ENCODE measurements at regions not wholly inside any gene's neighbourhood (a gene's known extent, or its start where the extent isn't known, plus 50 kb on each side); places are given as distances from the start of the nearest gene placed in this dataset.

DNA sequence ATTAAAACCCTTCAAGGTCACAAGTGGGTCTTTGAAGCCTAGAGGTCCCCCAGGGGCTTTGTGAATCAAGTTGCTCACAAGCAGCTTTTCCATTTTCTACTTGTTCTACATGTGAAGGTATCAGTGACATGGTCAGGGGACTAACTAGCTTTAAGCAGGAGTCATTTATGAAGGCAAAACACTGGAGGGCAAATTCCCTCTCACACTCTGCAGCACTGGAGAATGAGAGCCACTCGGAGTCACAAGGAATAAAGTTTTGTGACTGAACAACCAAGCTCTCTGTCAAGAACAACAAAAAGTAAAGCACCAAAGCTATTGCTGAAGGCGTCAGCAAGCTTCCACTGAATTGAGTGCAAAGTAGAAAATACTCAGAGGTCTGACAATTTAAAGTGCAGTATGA, 609.0 kb downstream of the EDEM1 start:
- DNase-seq (no peak), ATAC-seq (no peak)
- H3K27ac ChIP-seq: no peak overlapping the region
- no peaks in the 10 kb centered on the region for H3K4me1 ChIP-seq
- H3K9me3 ChIP-seq: no peaks in the 10 kb centered on the region
- H3K36me3 ChIP-seq: no peaks in the 10 kb centered on the region
- TF ChIP-seq POLR2A (IDR thresholded peaks at IDR 0.05): no peak
- TF ChIP-seq, protein P1, sequence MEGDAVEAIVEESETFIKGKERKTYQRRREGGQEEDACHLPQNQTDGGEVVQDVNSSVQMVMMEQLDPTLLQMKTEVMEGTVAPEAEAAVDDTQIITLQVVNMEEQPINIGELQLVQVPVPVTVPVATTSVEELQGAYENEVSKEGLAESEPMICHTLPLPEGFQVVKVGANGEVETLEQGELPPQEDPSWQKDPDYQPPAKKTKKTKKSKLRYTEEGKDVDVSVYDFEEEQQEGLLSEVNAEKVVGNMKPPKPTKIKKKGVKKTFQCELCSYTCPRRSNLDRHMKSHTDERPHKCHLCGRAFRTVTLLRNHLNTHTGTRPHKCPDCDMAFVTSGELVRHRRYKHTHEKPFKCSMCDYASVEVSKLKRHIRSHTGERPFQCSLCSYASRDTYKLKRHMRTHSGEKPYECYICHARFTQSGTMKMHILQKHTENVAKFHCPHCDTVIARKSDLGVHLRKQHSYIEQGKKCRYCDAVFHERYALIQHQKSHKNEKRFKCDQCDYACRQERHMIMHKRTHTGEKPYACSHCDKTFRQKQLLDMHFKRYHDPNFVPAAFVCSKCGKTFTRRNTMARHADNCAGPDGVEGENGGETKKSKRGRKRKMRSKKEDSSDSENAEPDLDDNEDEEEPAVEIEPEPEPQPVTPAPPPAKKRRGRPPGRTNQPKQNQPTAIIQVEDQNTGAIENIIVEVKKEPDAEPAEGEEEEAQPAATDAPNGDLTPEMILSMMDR (IDR thresholded peaks at IDR 0.05): no peak
- no peak overlapping the region for H3K4me3 ChIP-seq
- H3K27me3 ChIP-seq: no peaks in the 10 kb centered on the region
- intact Hi-C loops (cut with DNase I): no loop called here
- WGBS, 4 donors: 64 to 71% (median 67%) methylated on average over 2 of the region's 2 CpGs

DNA sequence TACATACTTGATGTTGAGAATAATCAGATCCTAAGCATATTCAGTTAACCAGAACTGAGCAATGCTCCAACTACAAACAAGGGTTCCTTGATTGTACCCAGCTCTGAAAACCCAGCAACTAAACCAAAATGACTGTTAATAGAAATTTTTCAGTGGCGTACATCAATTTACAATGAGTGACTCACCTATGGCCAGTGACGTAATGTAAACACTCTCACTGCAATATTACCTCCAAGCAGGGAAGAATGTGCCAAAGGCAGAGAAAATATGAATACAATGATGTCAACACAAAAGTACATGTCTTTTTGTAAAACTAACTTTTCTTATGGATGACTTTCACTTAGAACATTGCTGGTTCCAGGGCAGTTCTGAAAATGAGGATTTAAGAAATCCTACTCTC, 611.3 kb downstream of the EDEM1 start:
- no peak overlapping the region for H3K27ac ChIP-seq
- H3K4me1 ChIP-seq: no peaks in the 10 kb centered on the region
- 85 to 94% (median 88%) methylated on average over 2 of the region's 2 CpGs for WGBS, 4 donors
- H3K27me3 ChIP-seq: no peaks in the 10 kb centered on the region
- TF ChIP-seq, protein P1 (IDR thresholded peaks at IDR 0.05): no peak
- TF ChIP-seq POLR2A (IDR thresholded peaks at IDR 0.05): no peak
- H3K36me3 ChIP-seq: no peaks in the 10 kb centered on the region
- no peaks in the 10 kb centered on the region for H3K9me3 ChIP-seq
- DNase-seq: no peak
- intact Hi-C loops (cut with DNase I): no loop called here
- ATAC-seq: no peak
- no peak overlapping the region for H3K4me3 ChIP-seq

DNA sequence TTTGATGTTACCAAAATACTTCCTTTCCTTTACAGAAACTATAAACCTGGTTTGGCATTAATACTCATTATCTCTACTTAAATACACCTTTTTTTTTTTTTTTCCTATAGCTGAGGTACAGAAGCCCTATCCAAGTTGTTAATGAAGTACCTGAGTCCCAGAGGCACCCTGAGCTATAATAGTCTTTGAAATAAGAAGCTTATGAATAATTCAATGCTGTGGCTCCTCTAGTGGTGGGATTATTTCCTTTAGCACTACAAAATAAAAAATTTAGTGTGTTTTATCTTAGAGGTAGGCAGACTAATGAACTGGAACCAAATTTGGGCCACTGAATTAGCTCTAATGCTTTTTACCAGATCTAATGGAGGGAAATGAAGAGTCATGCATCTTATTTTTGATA, 611.9 kb downstream of the EDEM1 start:
- no peak overlapping the region for H3K27ac ChIP-seq
- no peaks in the 10 kb centered on the region for H3K36me3 ChIP-seq
- no peak for ATAC-seq
- no peaks in the 10 kb centered on the region for H3K9me3 ChIP-seq
- intact Hi-C loops (cut with DNase I): no loop called here
- H3K4me3 ChIP-seq: no peak overlapping the region
- no peaks in the 10 kb centered on the region for H3K27me3 ChIP-seq
- TF ChIP-seq POLR2A (IDR thresholded peaks at IDR 0.05): no peak
- TF ChIP-seq, protein P1 (IDR thresholded peaks at IDR 0.05): no peak
- no peak for DNase-seq
- no peaks in the 10 kb centered on the region for H3K4me1 ChIP-seq

GRCh38 chr3:5800965-5801364, 613.5 kb downstream of the EDEM1 start:
- no peak overlapping the region for H3K27ac ChIP-seq
- H3K36me3 ChIP-seq: no peaks in the 10 kb centered on the region
- H3K9me3 ChIP-seq: no peaks in the 10 kb centered on the region
- no peak overlapping the region for H3K4me3 ChIP-seq
- no peaks in the 10 kb centered on the region for H3K27me3 ChIP-seq
- TF ChIP-seq, protein P1 (IDR thresholded peaks at IDR 0.05): no peak
- TF ChIP-seq POLR2A (IDR thresholded peaks at IDR 0.05): no peak
- no peaks in the 10 kb centered on the region for H3K4me1 ChIP-seq
- no peak for ATAC-seq
- WGBS, 4 donors: 68 to 72% (median 69%) methylated on average over 4 of the region's 4 CpGs
- DNase-seq: no peak
- intact Hi-C loops (cut with DNase I): no loop called here
